Stimulated activated CD8-positive, alpha-beta memory T cell treated with anti-CD3 and anti-CD28 coated beads, Interleukin-12 subunit alpha, Interleukin-12 subunit beta, amount 100 ng/mL, for 24 hours (primary cell): ENCODE measurements at regions not wholly inside any gene's neighbourhood (a gene's known extent, or its start where the extent isn't known, plus 50 kb on each side); places are given as distances from the start of the nearest gene placed in this dataset.

Experiments
- DNase-seq: peaks from one replicate; pipeline ENCODE4 v3.0.0-alpha.2; 2020; ENCODE audit errors: extremely low read depth

DNA sequence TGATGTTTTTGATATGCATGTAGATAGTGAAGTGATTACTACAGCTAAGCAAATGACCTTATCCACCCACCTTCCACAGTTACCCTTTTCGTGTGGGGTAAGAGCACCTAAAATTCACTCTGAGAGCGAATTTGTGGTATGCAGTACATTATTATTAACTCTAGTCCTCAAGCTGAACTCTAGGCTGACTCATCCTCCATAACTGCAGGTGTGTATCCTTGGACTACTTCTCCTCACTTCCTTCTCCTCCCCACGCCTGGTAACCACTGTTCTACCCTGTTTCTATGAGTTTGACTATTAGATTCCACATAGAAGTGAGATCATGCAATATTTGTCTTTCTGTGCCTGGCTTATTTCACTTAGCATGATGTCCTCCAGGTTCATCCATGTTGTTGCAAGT, 484.6 kb downstream of the GATA3 start:
- DNase-seq = no peak

DNA sequence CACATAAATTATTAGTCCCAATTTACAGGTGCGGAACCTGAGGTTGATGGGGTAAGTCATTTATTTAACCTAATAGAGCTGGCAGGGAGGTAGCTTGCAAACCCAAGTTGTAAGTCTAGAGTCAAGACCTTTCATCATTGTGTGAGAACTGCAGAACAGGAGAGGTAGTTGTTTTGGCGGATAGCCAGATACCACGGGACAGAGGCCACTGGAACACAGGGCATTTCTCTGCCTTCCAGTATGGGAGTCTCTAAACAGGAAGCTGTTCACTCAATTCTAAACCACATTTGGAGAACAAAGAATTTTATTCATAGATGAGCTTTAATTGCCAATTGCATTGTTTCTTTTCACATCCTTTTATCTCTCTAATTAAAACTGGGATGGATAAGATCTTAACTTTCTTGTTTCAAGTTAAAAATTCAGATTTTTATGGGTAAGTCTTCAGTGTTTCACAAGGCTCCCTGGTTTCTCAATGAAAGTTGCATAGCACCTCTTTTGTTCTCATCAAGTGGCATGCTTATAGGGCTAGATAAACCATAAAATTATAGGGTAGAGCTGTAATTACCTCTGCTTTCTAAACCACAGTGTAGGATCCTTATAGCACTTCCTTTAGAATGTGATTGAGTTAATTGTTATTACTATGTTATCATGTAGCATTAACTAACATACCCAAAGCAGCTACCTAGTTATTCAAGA, 489.0 kb downstream of the GATA3 start:
- DNase-seq = no peak

DNA sequence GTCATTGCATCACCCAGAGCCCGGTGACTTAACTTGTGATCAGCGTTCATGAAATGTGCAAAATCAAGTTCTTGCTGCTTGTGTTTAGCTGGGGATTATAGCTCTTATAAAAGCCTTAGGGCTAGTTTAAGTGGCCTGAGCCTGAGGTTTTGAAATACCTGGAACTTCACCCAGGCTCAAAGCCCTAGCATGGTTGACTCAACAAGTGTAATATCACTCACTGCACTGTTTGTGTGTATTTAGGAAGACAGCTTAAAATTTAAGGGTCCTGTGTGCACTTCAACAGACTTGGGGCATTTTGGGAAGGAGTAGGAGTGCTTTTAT, 489.5 kb downstream of the GATA3 start:
- DNase-seq = no peak

DNA sequence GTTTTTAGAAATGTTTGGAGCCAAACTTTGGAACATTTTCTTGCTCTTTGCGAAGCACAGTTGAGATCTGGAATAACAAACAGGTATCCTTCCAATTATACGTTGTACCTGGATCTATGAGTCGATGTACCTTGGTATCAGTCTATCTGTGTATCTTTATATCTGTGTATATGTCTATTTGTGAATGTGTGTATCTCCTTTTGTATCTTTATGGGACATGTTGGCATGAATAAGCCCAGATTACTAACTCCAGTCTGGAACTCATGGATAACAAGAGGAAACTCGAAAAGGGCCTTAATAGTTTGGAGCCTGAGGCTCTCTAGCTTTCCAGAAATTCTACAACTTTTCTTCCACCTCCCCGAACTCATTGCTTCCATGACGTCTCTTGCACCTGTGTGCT, 490.0 kb downstream of the GATA3 start:
- no peak for DNase-seq

DNA sequence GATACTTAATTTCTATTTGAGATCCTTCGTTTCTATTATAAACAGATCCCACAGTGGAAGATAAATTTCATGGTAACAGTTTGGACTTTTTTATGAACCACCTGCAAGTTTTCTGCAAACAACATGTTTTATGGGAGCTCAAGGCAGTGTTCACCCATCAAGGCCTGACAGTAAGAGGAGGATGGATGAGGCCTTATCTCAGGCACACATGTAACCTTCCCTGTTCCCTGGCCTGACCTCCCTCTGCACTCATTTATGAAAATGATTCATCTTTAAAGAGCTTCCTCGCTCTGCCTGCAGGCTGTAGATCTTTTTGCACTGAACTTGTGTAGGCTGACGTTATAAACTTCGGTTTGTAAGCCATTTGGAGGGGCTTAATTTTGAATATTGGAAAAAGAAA, 500.1 kb downstream of the GATA3 start:
- DNase-seq = no peak

DNA sequence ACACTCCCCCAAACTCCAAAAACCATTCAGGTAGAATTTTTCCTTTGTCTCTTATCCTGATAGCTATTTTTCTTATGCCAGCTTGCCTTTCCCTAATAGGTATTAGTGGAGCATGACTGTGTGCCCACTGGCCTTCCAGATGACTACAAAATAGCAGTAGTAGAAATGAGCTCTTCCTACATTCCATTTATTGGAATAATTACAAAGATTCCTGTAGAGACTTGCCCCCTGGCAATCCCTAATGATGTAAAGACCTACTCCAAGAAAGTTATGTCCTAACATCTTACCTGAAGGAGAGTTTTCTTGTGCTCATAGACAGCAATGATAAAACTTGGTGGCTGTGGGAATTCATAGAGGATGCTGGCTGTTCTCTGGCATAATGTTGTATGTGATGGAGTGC, 501.8 kb downstream of the GATA3 start:
- no peak for DNase-seq

DNA sequence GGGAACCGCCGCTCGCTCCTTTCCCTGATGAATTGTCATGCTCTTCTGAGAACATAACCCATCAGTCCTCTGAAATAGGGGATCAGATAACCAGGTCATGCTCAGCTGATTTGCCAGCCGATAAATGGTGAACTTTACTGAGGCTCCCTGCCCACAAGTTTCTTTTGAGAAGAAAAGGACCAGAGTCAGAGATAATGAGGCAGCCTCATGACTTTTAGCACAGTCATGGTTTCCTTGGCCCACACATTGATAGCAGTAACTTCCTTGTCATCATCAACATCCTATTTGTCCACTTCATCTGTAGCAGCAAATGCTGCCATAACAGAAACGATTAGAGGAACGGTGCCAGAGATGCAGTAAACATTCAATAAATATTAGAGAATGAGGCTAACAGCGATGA, 509.0 kb downstream of the GATA3 start:
- no peak for DNase-seq

DNA sequence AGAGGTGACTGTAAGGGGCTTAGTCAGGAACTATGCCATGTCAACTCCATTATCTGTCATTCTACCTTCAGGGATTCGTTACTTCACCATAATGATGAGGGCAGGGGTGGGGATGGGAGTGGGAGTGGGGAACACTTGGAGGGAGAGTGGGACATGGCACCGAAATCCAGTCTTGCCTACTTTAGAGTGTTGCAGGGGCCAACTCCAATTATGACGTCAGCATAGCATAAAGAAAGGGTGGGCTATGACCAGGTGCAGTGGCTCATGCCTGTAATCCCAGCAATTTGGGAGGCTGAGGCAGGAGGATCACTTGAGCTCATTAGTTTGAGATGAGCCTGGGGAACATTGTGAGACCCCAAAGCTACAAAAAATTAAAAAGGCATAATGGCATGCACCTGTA, 512.2 kb downstream of the GATA3 start:
- DNase-seq = no peak

DNA sequence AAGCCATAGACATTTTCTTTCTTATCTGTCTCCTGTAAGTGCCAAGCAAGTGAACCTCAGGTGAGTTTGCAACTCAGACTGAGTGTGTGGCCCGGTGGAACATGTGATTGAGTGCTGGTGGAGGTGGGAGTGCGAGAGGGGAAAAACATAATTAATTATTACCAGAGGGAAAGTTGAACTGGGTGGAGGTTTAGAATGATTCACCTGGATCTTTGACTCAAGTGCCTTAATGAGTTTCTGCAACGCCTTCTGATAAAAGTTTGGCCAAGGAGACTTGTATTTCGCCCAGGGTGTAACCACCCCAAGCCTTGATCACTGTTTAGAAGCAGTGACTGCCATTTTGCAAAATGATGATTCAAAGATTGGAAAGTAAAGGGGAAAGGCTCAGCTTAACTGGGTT, 513.9 kb downstream of the GATA3 start:
- DNase-seq = no peak

DNA sequence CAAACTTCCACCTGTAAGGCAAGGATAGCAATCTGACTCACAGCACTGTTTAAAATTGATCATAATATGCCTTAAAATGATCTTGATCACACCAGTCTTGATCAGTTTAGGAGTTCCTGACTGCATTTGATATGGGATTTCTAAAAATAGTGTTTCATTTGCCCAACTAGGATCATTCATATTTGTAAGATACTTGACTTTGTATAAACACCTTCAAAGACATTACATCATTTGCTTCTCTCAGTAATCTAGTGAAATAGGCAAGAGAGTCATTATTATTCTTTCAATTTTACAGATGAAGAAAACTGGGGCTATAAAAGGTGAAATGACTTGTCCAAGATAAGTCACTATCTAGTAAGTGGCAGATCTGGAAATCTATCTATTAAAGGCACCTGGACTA, 521.1 kb downstream of the GATA3 start:
- no peak for DNase-seq

DNA sequence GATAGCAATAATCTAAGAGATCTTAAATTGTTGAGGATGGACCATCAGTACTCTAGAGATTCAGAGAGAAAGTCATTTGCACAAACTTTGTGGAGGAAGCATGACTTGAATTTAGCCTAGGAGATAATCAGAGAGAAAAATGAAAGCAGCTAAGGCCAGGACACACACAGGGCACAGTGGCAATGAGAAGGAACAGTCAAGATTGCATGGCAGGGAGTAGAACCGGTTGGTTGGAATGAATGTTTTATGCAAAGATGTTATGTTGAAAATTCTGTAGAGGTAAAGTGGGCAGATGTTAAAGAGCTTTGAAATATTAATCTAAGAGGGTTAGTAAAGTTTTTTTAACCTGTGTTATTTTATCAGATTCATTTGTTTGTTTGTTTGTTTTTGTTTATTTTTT, 521.8 kb downstream of the GATA3 start:
- no peak for DNase-seq

DNA sequence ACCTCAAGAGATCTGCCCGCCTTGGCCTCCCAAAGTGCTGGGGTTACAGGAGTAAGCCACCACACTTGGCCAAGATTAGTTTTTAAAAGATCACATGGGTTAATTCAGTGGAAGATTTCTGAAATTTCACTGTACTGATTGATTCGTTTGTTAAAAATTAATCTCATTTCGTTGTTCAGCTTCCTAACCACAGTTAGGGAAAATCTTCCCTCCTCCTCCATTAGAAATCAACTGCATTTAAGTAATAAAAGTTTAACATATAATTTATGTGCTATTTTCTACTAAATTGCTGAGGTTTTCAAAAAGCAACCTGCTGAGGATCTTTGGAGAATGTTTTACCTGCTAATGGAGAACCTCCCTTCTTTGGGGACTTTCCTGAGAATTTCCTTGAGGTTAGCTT, 522.4 kb downstream of the GATA3 start:
- no peak for DNase-seq

DNA sequence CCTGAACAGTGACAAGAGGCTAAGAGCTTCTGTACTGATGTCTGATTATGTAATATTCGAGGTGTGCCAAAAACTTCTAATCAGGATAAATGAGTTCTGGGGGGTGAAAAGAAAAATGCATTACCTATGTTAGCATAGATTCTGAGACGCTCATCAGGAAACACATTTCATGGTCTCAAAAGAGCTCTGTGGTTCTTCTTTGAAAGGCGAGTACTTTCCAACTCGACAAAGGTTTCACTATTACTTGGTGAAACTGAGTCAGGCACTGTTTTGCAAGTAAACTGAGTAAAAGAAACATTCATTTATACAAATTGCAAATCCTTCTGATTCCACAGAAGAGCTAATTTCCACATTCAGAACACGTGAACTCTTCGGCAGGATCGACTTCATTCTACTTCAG, 523.2 kb downstream of the GATA3 start:
- no peak for DNase-seq

DNA sequence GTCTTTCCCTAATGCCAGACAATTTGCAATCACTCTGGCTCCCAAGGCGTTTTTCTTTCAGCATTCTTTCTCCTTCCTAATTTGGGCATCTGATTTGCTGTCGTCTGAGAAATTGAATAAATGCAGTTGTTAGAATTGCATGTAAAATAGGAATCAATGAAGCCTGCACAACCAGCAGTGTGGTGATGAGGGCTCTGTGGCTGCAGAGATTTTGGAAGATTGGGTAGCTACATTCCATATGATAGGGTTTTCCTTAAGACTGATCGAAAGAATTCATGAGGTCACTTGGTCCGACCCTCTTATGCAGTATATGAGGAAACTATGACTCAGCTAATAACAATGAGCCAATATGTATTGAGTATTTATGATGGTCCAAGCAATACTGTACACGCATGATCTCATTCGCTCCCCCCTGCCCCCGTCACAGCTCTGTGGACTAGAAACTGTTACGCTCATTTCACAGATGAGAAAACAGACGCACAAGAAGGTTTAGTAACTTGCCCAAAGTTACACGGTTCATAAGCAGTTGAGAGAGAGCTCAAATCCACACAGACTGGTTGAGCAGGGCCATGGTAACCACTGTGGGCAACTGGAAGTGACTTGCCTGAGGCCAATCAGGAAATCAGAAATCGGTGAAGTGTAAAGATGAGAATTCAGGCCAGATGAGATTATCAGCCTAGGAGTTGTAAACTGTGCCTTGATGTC, 527.2 kb downstream of the GATA3 start:
- no peak for DNase-seq

DNA sequence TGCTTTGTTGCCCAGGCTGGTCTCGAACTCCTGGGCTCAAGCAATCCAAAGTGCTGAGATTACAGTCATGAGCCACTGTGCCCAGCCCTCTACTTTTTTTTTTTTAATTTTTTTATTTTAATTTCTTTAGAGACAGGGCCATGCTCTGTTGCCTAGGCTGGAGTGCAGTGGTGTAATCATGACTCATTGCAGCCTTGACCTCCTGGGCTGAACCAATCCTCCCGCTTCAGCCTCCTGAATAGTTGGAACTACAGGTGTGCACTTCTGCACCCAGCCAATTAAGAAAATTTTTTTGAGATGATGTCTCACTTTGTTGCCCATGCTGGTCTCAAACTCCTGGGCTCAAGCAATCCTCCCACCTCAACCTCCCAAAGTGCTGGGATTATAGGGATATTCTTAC, 528.6 kb downstream of the GATA3 start:
- DNase-seq = no peak

DNA sequence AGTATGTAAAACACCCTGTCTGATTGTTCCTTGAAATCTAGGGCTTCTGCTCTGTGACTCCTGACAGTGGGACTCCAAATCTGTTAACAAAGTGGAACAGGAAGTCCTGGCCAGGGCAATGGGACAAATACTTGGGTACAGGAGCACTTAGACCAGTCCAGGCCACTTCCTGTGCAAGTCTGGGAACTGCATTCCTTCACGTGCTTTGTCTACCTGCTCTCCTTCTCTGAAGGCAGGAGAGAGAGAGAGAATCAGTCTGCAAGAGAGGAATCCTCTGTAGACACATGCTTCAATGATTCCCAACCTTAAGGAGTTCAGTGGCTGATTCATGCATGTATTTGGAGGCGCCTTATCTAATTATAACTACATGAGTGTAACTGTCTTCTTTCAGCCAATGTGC, 530.2 kb downstream of the GATA3 start:
- DNase-seq = no peak

DNA sequence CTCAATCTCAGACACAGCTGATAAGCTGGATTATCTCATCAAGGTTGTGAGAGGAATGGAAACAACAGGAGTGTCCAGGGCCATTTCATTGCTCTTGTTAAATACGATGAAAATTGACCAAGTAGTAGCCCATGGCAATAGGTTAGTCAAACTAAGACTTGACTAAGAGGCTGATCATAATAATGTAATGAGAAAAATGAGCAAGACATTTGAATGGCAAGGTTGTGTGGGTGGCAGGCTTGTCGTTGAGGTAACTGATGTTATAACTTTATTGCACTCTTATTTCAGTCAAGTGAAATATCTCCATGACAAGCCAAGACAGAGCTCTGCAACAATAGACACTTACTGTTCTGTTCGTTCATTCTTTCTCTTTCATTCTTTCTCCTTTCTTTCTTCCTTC, 532.0 kb downstream of the GATA3 start:
- no peak for DNase-seq

DNA sequence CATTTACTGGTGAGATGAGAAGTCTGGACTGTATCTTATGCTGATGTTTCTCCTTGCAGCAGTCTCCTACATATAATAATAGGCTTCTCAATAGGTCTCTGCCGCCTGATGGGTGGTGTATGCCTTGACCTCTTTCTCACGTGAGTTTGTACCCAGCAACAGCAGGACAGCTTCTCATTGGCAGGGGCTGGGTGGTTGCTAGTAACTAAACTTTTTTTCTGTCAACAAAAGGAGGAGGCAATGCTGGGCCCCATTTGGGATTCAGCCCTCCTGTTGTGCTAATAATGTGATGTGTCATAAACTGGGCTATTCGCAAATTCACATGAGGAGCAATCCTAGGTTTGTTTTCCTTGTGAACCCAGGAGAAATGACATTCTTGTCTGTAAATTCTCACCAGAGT, 533.6 kb downstream of the GATA3 start:
- no peak for DNase-seq

DNA sequence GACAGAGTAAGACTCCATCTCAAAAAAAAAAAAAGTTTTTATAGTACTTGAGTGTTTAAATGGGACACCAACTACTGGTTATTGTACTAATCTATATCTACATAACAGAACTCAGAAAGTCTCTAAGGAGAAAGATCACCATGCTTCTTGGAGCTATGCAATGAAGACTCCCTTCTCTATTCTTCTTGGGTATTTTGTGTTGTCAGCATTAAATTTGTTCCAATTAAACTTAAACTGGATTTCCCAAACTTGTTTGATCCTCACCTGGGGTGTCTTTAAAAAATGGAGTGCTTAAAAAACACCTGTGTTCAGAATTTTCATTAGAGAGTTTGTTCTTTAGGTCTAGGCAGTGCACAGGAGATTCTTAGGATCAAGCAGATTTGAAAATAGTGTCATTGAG, 536.0 kb downstream of the GATA3 start:
- no peak for DNase-seq

DNA sequence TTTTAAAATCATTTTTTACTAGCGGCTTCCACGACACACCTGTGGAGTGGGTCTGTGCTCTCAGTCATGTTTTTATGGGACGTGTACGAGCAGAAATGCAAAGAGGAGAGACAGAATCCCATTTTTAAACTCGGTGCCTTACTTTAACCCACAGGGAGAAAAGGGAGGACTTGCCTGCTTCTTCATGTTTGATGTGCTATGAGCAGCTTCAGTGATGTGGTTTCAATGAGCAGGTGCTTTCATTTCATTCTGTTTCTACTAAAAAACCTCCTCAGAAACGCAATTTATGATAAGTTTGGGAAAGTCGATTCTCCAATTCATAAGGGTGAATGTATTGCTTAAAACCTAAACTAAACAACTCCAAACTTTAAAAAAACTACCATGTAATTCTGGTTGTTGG, 537.2 kb downstream of the GATA3 start:
- no peak for DNase-seq

DNA sequence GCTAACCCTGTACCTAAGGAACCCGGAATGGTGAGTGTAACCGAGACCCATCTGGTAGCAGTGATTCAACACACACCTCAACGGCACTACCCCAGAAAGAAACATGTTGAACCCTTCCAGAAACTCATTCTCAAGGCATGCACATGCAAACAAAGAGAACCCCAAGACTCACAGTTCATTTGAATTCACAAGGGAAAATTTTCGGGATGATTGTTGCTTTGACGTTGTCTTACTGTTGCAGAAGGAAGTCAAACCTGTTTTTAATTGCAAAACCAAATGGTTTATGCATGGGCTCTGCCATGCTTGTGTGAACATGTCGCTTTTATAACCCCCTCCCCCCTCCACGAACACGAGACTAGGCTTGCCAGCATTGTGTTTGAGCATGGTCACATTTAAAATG, 539.7 kb downstream of the GATA3 start:
- DNase-seq = no peak

DNA sequence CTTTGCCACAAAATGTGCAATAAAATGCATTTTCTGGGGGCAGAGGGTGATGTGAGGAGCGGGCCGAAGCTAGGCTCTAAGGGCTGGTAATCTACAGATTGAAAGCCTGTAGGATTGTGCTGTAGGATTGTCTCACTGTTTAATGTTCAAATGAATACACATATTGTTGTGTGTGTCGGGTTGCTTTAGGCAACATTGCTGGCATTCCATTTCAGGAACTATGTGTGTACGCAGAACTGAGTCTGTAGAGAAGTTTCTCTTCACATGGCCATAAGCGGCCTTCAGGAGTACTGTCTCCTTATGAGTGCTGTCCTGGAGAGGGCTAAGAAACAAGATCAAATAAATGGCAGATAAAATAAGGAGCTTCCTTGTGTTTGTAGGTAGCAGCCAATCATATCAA, 540.2 kb downstream of the GATA3 start:
- no peak for DNase-seq

DNA sequence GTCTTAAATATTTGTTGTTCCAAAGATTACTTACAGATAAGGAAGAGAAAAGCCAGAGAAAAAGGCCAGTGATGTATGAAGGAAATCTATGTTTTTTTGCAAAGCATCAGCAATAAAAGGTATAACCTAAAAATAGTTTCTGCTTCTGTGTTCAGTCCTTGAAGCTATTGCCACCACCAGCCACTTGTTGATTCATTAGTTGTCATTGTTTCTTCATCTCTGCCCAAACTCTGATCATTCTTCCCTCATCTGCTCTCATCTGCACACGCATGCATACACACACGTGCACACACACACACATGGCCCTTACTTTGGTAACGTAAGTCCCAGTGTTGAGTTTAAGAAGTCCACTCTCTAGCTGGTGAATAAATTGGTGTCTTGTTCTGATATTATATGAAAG, 540.7 kb downstream of the GATA3 start:
- DNase-seq = no peak

DNA sequence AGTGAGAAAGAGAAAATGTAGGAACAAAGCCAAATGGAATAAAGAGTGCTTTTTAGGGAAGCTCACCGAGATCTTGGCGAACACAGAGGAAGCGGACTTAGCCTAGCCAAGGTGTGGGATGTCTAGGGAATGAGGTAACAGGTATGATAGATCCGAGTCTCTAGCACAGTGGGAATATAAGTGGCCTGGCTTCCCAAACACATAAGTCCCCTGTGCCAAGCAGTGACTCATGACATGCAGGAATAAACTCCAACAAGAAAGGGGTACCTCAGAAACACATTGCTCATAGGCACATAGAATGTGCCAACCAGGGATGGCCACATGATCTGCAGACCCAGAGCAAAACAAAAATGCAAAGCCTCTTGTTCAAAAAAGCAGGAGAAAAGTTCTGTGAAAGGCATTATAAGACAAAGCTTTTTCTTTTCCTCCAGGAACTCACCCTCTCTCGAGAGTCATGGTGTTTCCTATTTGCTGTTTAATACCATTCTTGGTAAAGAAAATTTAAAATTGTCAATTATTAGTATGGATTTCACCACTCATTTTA, 542.5 kb downstream of the GATA3 start:
- no peak for DNase-seq
